AG09309 (cell line): ENCODE measurements at regions not wholly inside any gene's neighbourhood (a gene's known extent, or its start where the extent isn't known, plus 50 kb on each side); places are given as distances from the start of the nearest gene placed in this dataset.
A peak's percentile ranks its signal among the peaks of the same experiment; 100 is the strongest.

Experiments used
- DNase-seq: peaks from one replicate; pipeline ENCODE4 v3.0.0-alpha.2; 2010; ENCODE audit warnings: low read depth
- H3K4me3 ChIP-seq: 2 replicates; pipeline ENCODE4 v1.5.1; 2011; ENCODE audit warnings: mild to moderate bottlenecking, low read depth, low read length, moderate library complexity; ENCODE audit not compliant: control insufficient read depth
- TF ChIP-seq, protein P1 (sequence below): IDR thresholded peaks from 2 replicates; pipeline ENCODE4 v1.5.1; 2011; ENCODE audit warnings: mild to moderate bottlenecking, low read depth, low read length, inconsistent platforms; ENCODE audit not compliant: insufficient read depth, control insufficient read depth; ENCODE audit errors: missing control alignments

GRCh38 chr6:22726966-22727365, 157.6 kb downstream of the HDGFL1 start:
- TF ChIP-seq, protein P1, sequence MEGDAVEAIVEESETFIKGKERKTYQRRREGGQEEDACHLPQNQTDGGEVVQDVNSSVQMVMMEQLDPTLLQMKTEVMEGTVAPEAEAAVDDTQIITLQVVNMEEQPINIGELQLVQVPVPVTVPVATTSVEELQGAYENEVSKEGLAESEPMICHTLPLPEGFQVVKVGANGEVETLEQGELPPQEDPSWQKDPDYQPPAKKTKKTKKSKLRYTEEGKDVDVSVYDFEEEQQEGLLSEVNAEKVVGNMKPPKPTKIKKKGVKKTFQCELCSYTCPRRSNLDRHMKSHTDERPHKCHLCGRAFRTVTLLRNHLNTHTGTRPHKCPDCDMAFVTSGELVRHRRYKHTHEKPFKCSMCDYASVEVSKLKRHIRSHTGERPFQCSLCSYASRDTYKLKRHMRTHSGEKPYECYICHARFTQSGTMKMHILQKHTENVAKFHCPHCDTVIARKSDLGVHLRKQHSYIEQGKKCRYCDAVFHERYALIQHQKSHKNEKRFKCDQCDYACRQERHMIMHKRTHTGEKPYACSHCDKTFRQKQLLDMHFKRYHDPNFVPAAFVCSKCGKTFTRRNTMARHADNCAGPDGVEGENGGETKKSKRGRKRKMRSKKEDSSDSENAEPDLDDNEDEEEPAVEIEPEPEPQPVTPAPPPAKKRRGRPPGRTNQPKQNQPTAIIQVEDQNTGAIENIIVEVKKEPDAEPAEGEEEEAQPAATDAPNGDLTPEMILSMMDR = no peak
- no peak overlapping the region for H3K4me3 ChIP-seq
- no peak for DNase-seq

DNA sequence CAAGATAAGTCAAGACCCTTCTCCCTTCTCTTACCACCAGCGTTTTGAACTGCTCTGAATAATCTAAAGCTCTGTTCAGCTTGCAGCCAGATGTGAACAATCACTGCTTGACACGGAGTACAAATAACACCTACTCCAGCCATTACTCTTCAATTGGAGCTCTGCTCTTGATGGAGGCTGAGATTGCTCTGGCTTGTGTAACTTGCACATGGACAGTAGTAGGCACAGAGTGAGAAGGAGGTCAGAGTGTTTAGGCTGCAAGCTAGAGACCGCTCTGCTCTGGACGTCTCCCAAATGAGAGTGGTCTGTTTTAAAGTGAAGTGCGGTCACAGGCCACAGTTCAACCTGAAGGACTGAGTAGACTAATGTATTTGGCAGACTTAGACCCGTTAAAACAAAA, 158.3 kb downstream of the HDGFL1 start:
- DNase-seq = no peak
- H3K4me3 ChIP-seq = no peak overlapping the region
- TF ChIP-seq, protein P1 = no peak

DNA sequence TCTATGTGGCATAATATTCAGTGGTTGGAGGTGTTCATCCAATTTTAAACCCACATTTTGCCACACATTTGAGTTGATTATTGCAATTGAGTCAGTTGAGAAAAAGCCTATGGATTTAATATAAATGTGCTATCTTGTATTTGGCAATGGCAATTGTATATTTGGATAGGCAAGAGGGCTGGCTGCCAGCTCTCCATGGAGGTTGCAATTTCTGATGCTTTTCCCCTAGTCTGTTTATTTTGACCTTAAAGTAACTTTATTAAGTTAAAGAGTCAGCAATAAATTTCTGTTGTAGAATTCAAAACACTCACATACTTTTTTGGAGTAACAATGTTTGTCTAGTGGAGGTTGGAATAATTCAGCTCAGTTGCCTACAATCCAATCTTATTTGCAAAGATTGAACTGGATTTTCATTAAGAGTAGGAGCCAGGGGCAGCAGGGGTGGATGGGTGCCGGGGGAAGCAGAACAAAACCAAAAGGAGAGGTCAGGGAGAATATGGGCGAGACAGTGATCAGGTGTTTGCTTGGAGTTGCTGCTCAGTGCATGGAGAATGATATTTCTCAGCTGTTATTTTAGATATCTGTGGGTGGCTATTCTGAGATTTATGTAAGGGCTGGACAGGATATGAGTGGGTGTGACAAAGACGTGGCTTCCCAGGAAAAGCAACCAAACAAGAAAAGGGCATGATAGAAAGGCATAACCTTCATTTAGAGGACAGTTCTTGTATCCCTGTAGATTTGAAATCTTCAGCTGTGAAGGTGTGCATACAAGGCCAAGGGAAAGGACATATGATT, 163.0 kb downstream of the HDGFL1 start:
- TF ChIP-seq, protein P1 = no peak
- DNase-seq = no peak

GRCh38 chr6:22736740-22737139, 167.4 kb downstream of the HDGFL1 start:
- DNase-seq = no peak
- TF ChIP-seq, protein P1 = no peak
- no peak overlapping the region for H3K4me3 ChIP-seq

More for the DNA sequence above, 163.0 kb downstream of the HDGFL1 start:
- H3K4me3 ChIP-seq = no peak overlapping the region

GRCh38 chr6:22737331-22737730, 168.0 kb downstream of the HDGFL1 start:
- peak; percentile 13 for DNase-seq
- TF ChIP-seq, protein P1 = peak; percentile 75
- H3K4me3 ChIP-seq = no peak overlapping the region

DNA sequence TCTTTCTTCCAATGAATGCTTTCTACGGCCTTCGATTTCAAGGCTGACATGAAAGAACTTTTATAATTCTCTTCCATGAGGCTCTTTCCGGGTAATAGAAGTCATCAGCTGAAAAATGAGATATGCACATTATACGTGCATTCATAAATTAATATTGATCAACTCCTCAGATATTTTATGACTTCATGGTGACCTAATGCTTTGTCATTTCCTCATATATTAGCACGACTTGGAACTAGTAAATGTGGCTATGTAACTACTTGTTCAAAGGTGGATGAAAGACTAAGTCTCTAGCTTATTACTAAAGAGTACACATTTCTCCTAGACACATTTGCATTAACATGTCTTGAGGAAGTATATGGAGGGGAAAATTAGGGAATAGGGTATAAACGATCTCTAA, 168.8 kb downstream of the HDGFL1 start:
- H3K4me3 ChIP-seq = no peak overlapping the region
- DNase-seq = no peak
- TF ChIP-seq, protein P1 = no peak
